ENCODE measurements at regions not wholly inside any gene's neighbourhood (a gene's known extent, or its start where the extent isn't known, plus 50 kb on each side); places are given as distances from the start of the nearest gene placed in this dataset.

DNA sequence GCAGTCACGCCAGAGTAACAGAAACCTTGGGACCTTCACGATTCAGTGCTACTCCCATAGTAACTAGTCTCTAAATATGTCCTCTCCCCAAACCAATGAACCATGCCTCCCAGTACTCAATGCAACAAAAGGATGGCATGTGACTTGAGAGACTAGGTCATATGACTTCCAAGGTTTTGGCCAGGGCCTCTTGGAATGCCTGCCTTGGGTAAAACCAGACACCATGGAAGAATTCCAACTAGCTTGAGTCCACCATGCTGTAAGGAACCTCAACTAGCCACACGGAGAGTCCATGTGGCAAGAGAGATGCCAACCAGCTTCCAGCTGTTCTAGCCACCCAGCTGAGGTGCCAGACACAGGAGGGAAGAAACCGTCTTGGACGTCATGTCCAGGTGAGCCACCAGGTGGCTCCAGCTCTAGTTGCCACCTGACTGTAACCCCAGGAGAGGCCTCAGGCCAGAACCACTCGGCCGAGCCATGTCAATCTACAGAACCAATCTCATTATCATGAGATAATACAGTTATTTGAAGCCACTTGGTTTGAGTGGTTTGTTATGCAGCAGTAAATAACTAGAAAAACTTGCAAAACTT is 115.0 kb downstream of the SYF2 start:
- TF ChIP-seq, protein P1, sequence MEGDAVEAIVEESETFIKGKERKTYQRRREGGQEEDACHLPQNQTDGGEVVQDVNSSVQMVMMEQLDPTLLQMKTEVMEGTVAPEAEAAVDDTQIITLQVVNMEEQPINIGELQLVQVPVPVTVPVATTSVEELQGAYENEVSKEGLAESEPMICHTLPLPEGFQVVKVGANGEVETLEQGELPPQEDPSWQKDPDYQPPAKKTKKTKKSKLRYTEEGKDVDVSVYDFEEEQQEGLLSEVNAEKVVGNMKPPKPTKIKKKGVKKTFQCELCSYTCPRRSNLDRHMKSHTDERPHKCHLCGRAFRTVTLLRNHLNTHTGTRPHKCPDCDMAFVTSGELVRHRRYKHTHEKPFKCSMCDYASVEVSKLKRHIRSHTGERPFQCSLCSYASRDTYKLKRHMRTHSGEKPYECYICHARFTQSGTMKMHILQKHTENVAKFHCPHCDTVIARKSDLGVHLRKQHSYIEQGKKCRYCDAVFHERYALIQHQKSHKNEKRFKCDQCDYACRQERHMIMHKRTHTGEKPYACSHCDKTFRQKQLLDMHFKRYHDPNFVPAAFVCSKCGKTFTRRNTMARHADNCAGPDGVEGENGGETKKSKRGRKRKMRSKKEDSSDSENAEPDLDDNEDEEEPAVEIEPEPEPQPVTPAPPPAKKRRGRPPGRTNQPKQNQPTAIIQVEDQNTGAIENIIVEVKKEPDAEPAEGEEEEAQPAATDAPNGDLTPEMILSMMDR (IDR thresholded peaks at IDR 0.05 in 4 of 5, conservative IDR thresholded peaks at IDR 0.05 in 1 of 5) = no peak
- TF ChIP-seq POLR2A (IDR thresholded peaks at IDR 0.05) = no peak
